NCI-H1694 (cell line): ENCODE measurements at regions not wholly inside any gene's neighbourhood (a gene's known extent, or its start where the extent isn't known, plus 50 kb on each side); places are given as distances from the start of the nearest gene placed in this dataset.

ENCODE experiments used
- DNase-seq: peaks from one replicate; lab custom pipeline; 2025; lab: John Stamatoyannopoulos, UW

GRCh38 chr13:106173346-106173745 lies 362.1 kb downstream of the EFNB2 start:
- no peak for DNase-seq

GRCh38 chr13:106172176-106172905 lies 363.1 kb downstream of the EFNB2 start:
- DNase-seq: no peak

GRCh38 chr13:106163426-106163825 lies 372.0 kb downstream of the EFNB2 start:
- DNase-seq: no peak

GRCh38 chr13:106161146-106161545 lies 374.3 kb downstream of the EFNB2 start:
- DNase-seq: no peak

GRCh38 chr13:106159295-106160195 lies 375.9 kb downstream of the EFNB2 start:
- no peak for DNase-seq

- no peak for DNase-seq
These were observed 379.0 kb downstream of the EFNB2 start for GRCh38 chr13:106156468-106156867.

GRCh38 chr13:106155411-106155810 lies 380.1 kb downstream of the EFNB2 start:
- no peak for DNase-seq

GRCh38 chr13:106153876-106154275 lies 381.6 kb downstream of the EFNB2 start:
- DNase-seq: no peak

GRCh38 chr13:106153041-106153440 lies 382.4 kb downstream of the EFNB2 start:
- DNase-seq: no peak

GRCh38 chr13:106152047-106152446 lies 383.4 kb downstream of the EFNB2 start:
- DNase-seq: no peak

- DNase-seq: no peak
These were observed 384.3 kb downstream of the EFNB2 start for GRCh38 chr13:106151056-106151699.

GRCh38 chr13:106145997-106146864 lies 389.2 kb downstream of the EFNB2 start:
- no peak for DNase-seq

- no peak for DNase-seq
These were observed 390.4 kb downstream of the EFNB2 start for GRCh38 chr13:106145070-106145469.

GRCh38 chr13:106143930-106144709 lies 391.3 kb downstream of the EFNB2 start:
- DNase-seq: no peak

- DNase-seq: no peak
These were observed 392.1 kb downstream of the EFNB2 start for GRCh38 chr13:106143392-106143791.

- DNase-seq: no peak
These were observed 395.0 kb downstream of the EFNB2 start for GRCh38 chr13:106140476-106140875.

- no peak for DNase-seq
These were observed 395.5 kb downstream of the EFNB2 start for GRCh38 chr13:106139942-106140341.

- no peak for DNase-seq
These were observed 396.1 kb downstream of the EFNB2 start for GRCh38 chr13:106139377-106139776.

GRCh38 chr13:106138620-106139019 lies 396.8 kb downstream of the EFNB2 start:
- DNase-seq: no peak

GRCh38 chr13:106133025-106133424 lies 402.4 kb downstream of the EFNB2 start:
- no peak for DNase-seq

- no peak for DNase-seq
These were observed 403.2 kb downstream of the EFNB2 start for GRCh38 chr13:106132216-106132615.
